NCI-H446 (cell line): ENCODE measurements at regions not wholly inside any gene's neighbourhood (a gene's known extent, or its start where the extent isn't known, plus 50 kb on each side); places are given as distances from the start of the nearest gene placed in this dataset.

Experiments
- DNase-seq, 2 experiments: peaks; one replicate each; lab custom pipeline; 2025; lab: John Stamatoyannopoulos, UW

GRCh38 chr14:98608071-98609060 lies 663.6 kb downstream of the BCL11B start:
- no peak for DNase-seq

- DNase-seq: no peak
These were observed 659.4 kb downstream of the BCL11B start for GRCh38 chr14:98612434-98613200.

- no peak for DNase-seq
These were observed 657.3 kb downstream of the BCL11B start for GRCh38 chr14:98614741-98615140.

- DNase-seq: no peak
These were observed 649.6 kb downstream of the BCL11B start for GRCh38 chr14:98622208-98623051.

- no peak for DNase-seq
These were observed 648.1 kb downstream of the BCL11B start for GRCh38 chr14:98623788-98624415.

GRCh38 chr14:98633380-98633779 lies 638.6 kb downstream of the BCL11B start:
- no peak for DNase-seq

- DNase-seq: no peak
These were observed 637.8 kb downstream of the BCL11B start for GRCh38 chr14:98634043-98634820.

GRCh38 chr14:98638366-98638765 lies 633.6 kb downstream of the BCL11B start:
- no peak for DNase-seq

- DNase-seq: no peak
These were observed 624.2 kb downstream of the BCL11B start for GRCh38 chr14:98647754-98648153.

- DNase-seq: no peak
These were observed 621.0 kb downstream of the BCL11B start for GRCh38 chr14:98651037-98651436.

- DNase-seq: no peak
These were observed 607.0 kb downstream of the BCL11B start for GRCh38 chr14:98665007-98665406.

- no peak for DNase-seq
These were observed 605.5 kb downstream of the BCL11B start for GRCh38 chr14:98666545-98666944.

GRCh38 chr14:98682033-98682432 lies 590.0 kb downstream of the BCL11B start:
- no peak for DNase-seq

- no peak for DNase-seq
These were observed 589.3 kb downstream of the BCL11B start for GRCh38 chr14:98682726-98683125.

- no peak for DNase-seq
These were observed 587.5 kb downstream of the BCL11B start for GRCh38 chr14:98684468-98684867.

GRCh38 chr14:98685725-98686124 lies 586.3 kb downstream of the BCL11B start:
- no peak for DNase-seq

- no peak for DNase-seq
These were observed 583.6 kb downstream of the BCL11B start for GRCh38 chr14:98688446-98688845.

- no peak for DNase-seq
These were observed 582.0 kb downstream of the BCL11B start for GRCh38 chr14:98689951-98690350.

GRCh38 chr14:98692832-98693231 lies 579.2 kb downstream of the BCL11B start:
- DNase-seq: no peak

- no peak for DNase-seq
These were observed 577.5 kb downstream of the BCL11B start for GRCh38 chr14:98694541-98694940.

- DNase-seq: no peak
These were observed 576.2 kb downstream of the BCL11B start for GRCh38 chr14:98695809-98696208.
